CD14-positive monocyte (primary cell): ENCODE measurements at regions not wholly inside any gene's neighbourhood (a gene's known extent, or its start where the extent isn't known, plus 50 kb on each side); places are given as distances from the start of the nearest gene placed in this dataset.

Experiments
- DNase-seq, 3 donors: peaks; one replicate each; pipeline ENCODE4 v3.0.0-alpha.2; 2011 to 2022
- H2AFZ ChIP-seq: 2 replicates; pipeline ENCODE4 v1.6.0; 2012; ENCODE audit warnings: mild to moderate bottlenecking, low read depth, low read length, inconsistent platforms; ENCODE audit not compliant: insufficient read depth, poor library complexity, severe bottlenecking
- H3K27ac ChIP-seq, 2 donors: 1 replicate in 1 of 2; 2 replicates in 1 of 2; pipeline ENCODE4 v1.5.1; 2012 to 2013; ENCODE audit warnings: low read length in 2 of 2, control low read depth in 1 of 2, inconsistent platforms in 1 of 2, low read depth in 1 of 2, mild to moderate bottlenecking in 1 of 2
- H3K27me3 ChIP-seq, 2 donors: one replicate each; pipeline versions ENCODE4 v1.6.0 to v1.6.1; 2011 to 2013; ENCODE audit warnings: low read length in 2 of 2; ENCODE audit not compliant: control insufficient read depth in 2 of 2, insufficient read depth in 2 of 2
- H3K36me3 ChIP-seq, 2 donors: replicated peaks in 1 of 2; 1 replicate in 1 of 2; 2 replicates in 1 of 2; pipeline versions ENCODE4 v1.5.1 to v1.6.1; 2012 to 2013; ENCODE audit warnings: low read length in 2 of 2, control low read depth in 1 of 2, inconsistent platforms in 1 of 2, mild to moderate bottlenecking in 1 of 2; ENCODE audit not compliant: insufficient read depth in 2 of 2, control insufficient read depth in 1 of 2
- H3K4me1 ChIP-seq, 2 donors: 1 replicate in 1 of 2; 2 replicates in 1 of 2; pipeline versions ENCODE4 v1.5.1 to v1.6.1; 2012 to 2013; ENCODE audit warnings: low read length in 2 of 2, control low read depth in 1 of 2, inconsistent platforms in 1 of 2, mild to moderate bottlenecking in 1 of 2, moderate library complexity in 1 of 2; ENCODE audit not compliant: insufficient read depth in 2 of 2, control insufficient read depth in 1 of 2
- H3K4me2 ChIP-seq: replicated peaks from 2 replicates; pipeline ENCODE3; 2012; ENCODE audit warnings: low read length, moderate library complexity, mild to moderate bottlenecking; ENCODE audit not compliant: poor library complexity, severe bottlenecking; ENCODE audit errors: extremely low read depth
- H3K4me3 ChIP-seq, 3 experiments: fragments of 200-600 bp in 1 of 3; sonication (generic) in 1 of 3; replicated peaks in 1 of 3; 1 replicate in 2 of 3; 2 replicates in 1 of 3; pipeline ENCODE4 v1.5.1; 2011 to 2013; ENCODE audit warnings: low read length in 3 of 3, mild to moderate bottlenecking in 3 of 3, control low read depth in 2 of 3, low read depth in 2 of 3, inconsistent platforms in 1 of 3, moderate library complexity in 1 of 3
- H3K79me2 ChIP-seq: 2 replicates; pipeline ENCODE4 v1.6.0; 2012; ENCODE audit warnings: mild to moderate bottlenecking, control low read depth, inconsistent platforms, low read length, moderate library complexity; ENCODE audit not compliant: insufficient read depth
- H3K9ac ChIP-seq: 2 replicates; pipeline ENCODE4 v1.6.0; 2017; ENCODE audit warnings: low read length, mild to moderate bottlenecking; ENCODE audit not compliant: insufficient read depth, poor library complexity, severe bottlenecking
- H3K9me3 ChIP-seq, 2 donors: replicated peaks in 1 of 2; 1 replicate in 1 of 2; 2 replicates in 1 of 2; pipeline versions ENCODE4 v1.5.1 to v1.6.1; 2012 to 2013; ENCODE audit warnings: low read length in 2 of 2, control low read depth in 1 of 2; ENCODE audit not compliant: control insufficient read depth in 1 of 2, insufficient read depth in 1 of 2
- H4K20me1 ChIP-seq: 2 replicates; pipeline ENCODE4 v1.6.0; 2012; ENCODE audit warnings: mild to moderate bottlenecking, low read length, control low read depth, moderate library complexity; ENCODE audit not compliant: insufficient read depth
- H3K27ac Mint-ChIP-seq, 7 donors: one replicate each; pipeline ENCODE4 v1.8.0; 2020; ENCODE audit warnings: mild to moderate bottlenecking in 7 of 7, mixed read lengths in 7 of 7, moderate library complexity in 6 of 7, inconsistent platforms in 2 of 7
- H3K27me3 Mint-ChIP-seq, 3 donors: one replicate each; pipeline ENCODE4 v1.8.0; 2021 to 2022; ENCODE audit warnings: low read depth in 3 of 3, mild to moderate bottlenecking in 3 of 3, mixed read lengths in 3 of 3, moderate library complexity in 3 of 3, inconsistent platforms in 1 of 3
- H3K36me3 Mint-ChIP-seq, 2 donors: one replicate each; pipeline ENCODE4 v1.8.0; 2020; ENCODE audit warnings: mixed read lengths in 2 of 2, inconsistent platforms in 1 of 2, mild to moderate bottlenecking in 1 of 2
- H3K4me1 Mint-ChIP-seq: one replicate; pipeline ENCODE4 v1.8.0; 2020; ENCODE audit warnings: mild to moderate bottlenecking, mixed read lengths
- H3K4me3 Mint-ChIP-seq, 2 donors: one replicate each; pipeline ENCODE4 v1.8.0; 2020; ENCODE audit warnings: mild to moderate bottlenecking in 2 of 2, mixed read lengths in 2 of 2, moderate library complexity in 1 of 2
- H3K9me3 Mint-ChIP-seq, 7 donors: one replicate each; pipeline ENCODE4 v1.8.0; 2020 to 2022; ENCODE audit warnings: mixed read lengths in 7 of 7, mild to moderate bottlenecking in 6 of 7, moderate library complexity in 6 of 7, inconsistent platforms in 2 of 7
- WGBS: methylation state at CpG from one replicate; pipeline ENCODE4 v1.1.5; 2013; ENCODE audit warnings: missing lambda C conversion rate; ENCODE audit not compliant: insufficient coverage; 5-methylcytosine and 5-hydroxymethylcytosine counted together
- intact Hi-C, 2 donors: fragments of 100-400 bp; cut with micrococcal nuclease; formaldehyde crosslinking; loops; one replicate each; pipeline versions ENCODE4 v1.15.0 to v1.15.1; 2023
- TF ChIP-seq, protein P1 (sequence below): fragments of 200-600 bp; IDR thresholded peaks from one replicate; pipeline ENCODE4 v1.8.0; 2022; ENCODE audit warnings: antibody characterized with exemption, mild to moderate bottlenecking

DNA sequence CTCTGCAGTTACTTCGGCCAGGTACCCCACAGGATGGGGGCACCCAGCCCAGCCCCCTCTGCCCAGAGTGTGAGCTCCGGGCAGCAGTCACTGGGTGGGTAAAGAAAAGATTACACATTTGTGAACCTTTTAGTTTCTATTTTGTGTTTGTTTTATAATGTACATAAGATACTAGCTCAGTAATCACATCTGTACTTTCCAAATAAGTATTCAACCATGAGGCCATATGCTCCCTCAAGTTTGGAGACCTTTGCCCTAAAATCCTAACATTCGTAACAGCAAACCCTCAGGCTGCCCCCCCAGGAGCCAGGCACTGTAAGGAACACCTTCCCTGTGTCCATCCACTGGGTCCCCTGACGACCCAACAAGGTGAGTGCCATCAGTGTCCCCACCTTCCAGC is 68.3 kb upstream of the SLC6A6 start:
- H3K9me3 ChIP-seq, result no peaks in the 10 kb centered on the region
- no peak overlapping the region for H3K4me2 ChIP-seq
- WGBS, result 100% methylated on average over 2 of the region's 4 CpGs
- no peaks in the 10 kb centered on the region for H3K27me3 ChIP-seq
- peaks cover 12% of the 10 kb centered on the region for H3K4me1 Mint-ChIP-seq
- no peaks in the 10 kb centered on the region for H3K79me2 ChIP-seq
- no peaks in the 10 kb centered on the region for H3K36me3 Mint-ChIP-seq
- peak overlapping the region in 1 of 7 donors; percentile 33 for H3K27ac Mint-ChIP-seq
- intact Hi-C loops, result no loop called here
- peaks cover 0 to 2% (median 0%) of the 10 kb centered on the region in 7 donors for H3K9me3 Mint-ChIP-seq
- H2AFZ ChIP-seq, result no peak overlapping the region
- H3K4me3 ChIP-seq, result no peak overlapping the region
- H3K9ac ChIP-seq, result no peak overlapping the region
- H3K4me1 ChIP-seq, result peaks cover 4 to 8% of the 10 kb centered on the region in 2 donors
- no peak overlapping the region for H3K4me3 Mint-ChIP-seq
- H3K27me3 Mint-ChIP-seq, result peaks cover 0 to 7% (median 2%) of the 10 kb centered on the region in 3 donors
- no peak for DNase-seq
- no peaks in the 10 kb centered on the region for H4K20me1 ChIP-seq
- TF ChIP-seq, protein P1, sequence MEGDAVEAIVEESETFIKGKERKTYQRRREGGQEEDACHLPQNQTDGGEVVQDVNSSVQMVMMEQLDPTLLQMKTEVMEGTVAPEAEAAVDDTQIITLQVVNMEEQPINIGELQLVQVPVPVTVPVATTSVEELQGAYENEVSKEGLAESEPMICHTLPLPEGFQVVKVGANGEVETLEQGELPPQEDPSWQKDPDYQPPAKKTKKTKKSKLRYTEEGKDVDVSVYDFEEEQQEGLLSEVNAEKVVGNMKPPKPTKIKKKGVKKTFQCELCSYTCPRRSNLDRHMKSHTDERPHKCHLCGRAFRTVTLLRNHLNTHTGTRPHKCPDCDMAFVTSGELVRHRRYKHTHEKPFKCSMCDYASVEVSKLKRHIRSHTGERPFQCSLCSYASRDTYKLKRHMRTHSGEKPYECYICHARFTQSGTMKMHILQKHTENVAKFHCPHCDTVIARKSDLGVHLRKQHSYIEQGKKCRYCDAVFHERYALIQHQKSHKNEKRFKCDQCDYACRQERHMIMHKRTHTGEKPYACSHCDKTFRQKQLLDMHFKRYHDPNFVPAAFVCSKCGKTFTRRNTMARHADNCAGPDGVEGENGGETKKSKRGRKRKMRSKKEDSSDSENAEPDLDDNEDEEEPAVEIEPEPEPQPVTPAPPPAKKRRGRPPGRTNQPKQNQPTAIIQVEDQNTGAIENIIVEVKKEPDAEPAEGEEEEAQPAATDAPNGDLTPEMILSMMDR, result no peak
- no peak overlapping the region for H3K27ac ChIP-seq
- H3K36me3 ChIP-seq, result no peaks in the 10 kb centered on the region

DNA sequence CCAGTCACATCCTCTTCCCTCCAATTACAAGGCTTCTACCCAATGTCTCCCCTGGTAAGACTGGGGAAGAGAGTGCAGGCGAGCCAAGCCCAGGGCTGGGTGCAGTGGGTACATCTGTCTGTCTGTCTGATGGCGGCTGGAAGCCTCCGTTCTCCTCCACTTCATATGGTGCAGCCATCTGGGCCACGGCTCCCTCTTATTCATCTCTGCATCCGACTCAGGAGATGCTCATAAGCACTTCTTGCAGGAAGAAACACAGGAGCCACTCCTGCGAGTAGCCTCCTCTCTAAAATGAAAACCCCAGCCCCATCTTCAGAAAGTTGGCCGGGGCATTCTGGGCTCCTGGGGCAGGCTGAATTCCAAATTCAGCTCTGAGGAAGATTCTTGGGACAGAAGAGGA is 67.5 kb upstream of the SLC6A6 start:
- Histone ChIP-seq H3K36me3 (no peaks in the 10 kb centered on the region), H4K20me1 (no peaks in the 10 kb centered on the region), H3K27me3 (no peaks in the 10 kb centered on the region), H3K79me2 (no peaks in the 10 kb centered on the region), H2AFZ (no peak overlapping the region), H3K4me2 (no peak overlapping the region), H3K9me3 (no peaks in the 10 kb centered on the region), H3K27ac (no peak overlapping the region), H3K4me1 (no peaks in the 10 kb centered on the region), H3K4me3 (no peak overlapping the region), H3K9ac (no peak overlapping the region)
- Mint-ChIP-seq H3K9me3 (peaks cover 0 to 4% (median 0%) of the 10 kb centered on the region in 7 donors), H3K36me3 (no peaks in the 10 kb centered on the region), H3K27me3 (peaks cover 0 to 7% (median 2%) of the 10 kb centered on the region in 3 donors), H3K4me3 (no peak overlapping the region), H3K4me1 (peaks cover 4% of the 10 kb centered on the region), H3K27ac (peak overlapping the region in 1 of 7 donors; percentile 37)
- 87% methylated on average over 3 of the region's 7 CpGs for WGBS
- no peak for DNase-seq
- intact Hi-C loops, result no loop called here
- TF ChIP-seq, protein P1, result no peak
